NCI-H1930 (cell line): ENCODE measurements at regions not wholly inside any gene's neighbourhood (a gene's known extent, or its start where the extent isn't known, plus 50 kb on each side); places are given as distances from the start of the nearest gene placed in this dataset.
"Not testable (repeated sequence)": the region's sequence is repeated elsewhere in the genome, so short reads cannot be mapped to it uniquely, and the experiment has no call there.

Experiments
- DNase-seq, 2 experiments: peaks; one replicate each; lab custom pipeline; 2025; lab: John Stamatoyannopoulos, UW

GRCh38 chr2:3899536-3900155 is 196.3 kb downstream of the DCDC2C start:
- no peak for DNase-seq

- DNase-seq: no peak
Measured at GRCh38 chr2:3902131-3902530, 198.8 kb downstream of the DCDC2C start.

- DNase-seq: no peak
Measured at GRCh38 chr2:3904061-3904460, 200.7 kb downstream of the DCDC2C start.

- DNase-seq: not testable (repeated sequence)
Measured at GRCh38 chr2:3908498-3908897, 205.1 kb downstream of the DCDC2C start.

- DNase-seq: no peak
Measured at GRCh38 chr2:3911882-3912455, 208.6 kb downstream of the DCDC2C start.

GRCh38 chr2:3913166-3913565 is 209.8 kb downstream of the DCDC2C start:
- DNase-seq: no peak

GRCh38 chr2:3914241-3914640 is 210.9 kb downstream of the DCDC2C start:
- DNase-seq: no peak

- no peak for DNase-seq
Measured at GRCh38 chr2:3927031-3927430, 223.7 kb downstream of the DCDC2C start.

GRCh38 chr2:3929374-3929773 is 226.0 kb downstream of the DCDC2C start:
- DNase-seq: no peak

- DNase-seq: no peak
Measured at GRCh38 chr2:3930246-3930645, 226.9 kb downstream of the DCDC2C start.

GRCh38 chr2:3940661-3941060 is 237.3 kb downstream of the DCDC2C start:
- no peak for DNase-seq

GRCh38 chr2:3942841-3943240 is 239.5 kb downstream of the DCDC2C start:
- DNase-seq: no peak

GRCh38 chr2:3944071-3944470 is 240.7 kb downstream of the DCDC2C start:
- DNase-seq: no peak

- no peak for DNase-seq
Measured at GRCh38 chr2:3944841-3945240, 241.5 kb downstream of the DCDC2C start.

GRCh38 chr2:3948191-3948590 is 244.8 kb downstream of the DCDC2C start:
- no peak for DNase-seq

GRCh38 chr2:3951131-3951954 is 248.0 kb downstream of the DCDC2C start:
- no peak for DNase-seq

GRCh38 chr2:3952866-3953516 is 249.6 kb downstream of the DCDC2C start:
- DNase-seq: no peak

- no peak for DNase-seq
Measured at GRCh38 chr2:3954261-3954660, 250.9 kb downstream of the DCDC2C start.

- no peak for DNase-seq
Measured at GRCh38 chr2:3956406-3956805, 253.0 kb downstream of the DCDC2C start.

GRCh38 chr2:3956892-3957291 is 253.5 kb downstream of the DCDC2C start:
- no peak for DNase-seq

- no peak for DNase-seq
Measured at GRCh38 chr2:3958465-3958864, 255.1 kb downstream of the DCDC2C start.

GRCh38 chr2:3958969-3959368 is 255.6 kb downstream of the DCDC2C start:
- DNase-seq: no peak

- DNase-seq: peak; percentile 18 to 19
Measured at GRCh38 chr2:3959372-3959771, 256.0 kb downstream of the DCDC2C start.
